ENCODE measurements at regions not wholly inside any gene's neighbourhood (a gene's known extent, or its start where the extent isn't known, plus 50 kb on each side); places are given as distances from the start of the nearest gene placed in this dataset.

- no peak overlapping the region for H3K4me3 ChIP-seq (ENCODE audit: low read length)
- no peaks in the 10 kb centered on the region for H3K27me3 ChIP-seq (ENCODE audit: control insufficient read depth, insufficient read depth, low read length, poor library complexity, severe bottlenecking)
- WGBS, 2 experiments (ENCODE audit: insufficient coverage in 1 of 2, insufficient read length in 1 of 2) = 90 to 100% methylated on average over 1 of the region's 1 CpG
- H3K9me3 Mint-ChIP-seq = peaks cover 5% of the 10 kb centered on the region
- H3K4me1 Mint-ChIP-seq = peaks cover 4% of the 10 kb centered on the region
- H3K4me3 Mint-ChIP-seq = no peak overlapping the region
- DNase-seq = no peak
- no peaks in the 10 kb centered on the region for H3K9me3 ChIP-seq (ENCODE audit: control insufficient read depth, low read length)
- no peaks in the 10 kb centered on the region for H3K36me3 ChIP-seq (ENCODE audit: control insufficient read depth, insufficient read depth, low read length)
- H3K27ac ChIP-seq (ENCODE audit: low read depth, low read length) = no peak overlapping the region
- no peak for TF ChIP-seq CTCF (conservative IDR thresholded peaks at IDR 0.05)
- no peaks in the 10 kb centered on the region for H3K4me1 ChIP-seq (ENCODE audit: control insufficient read depth, insufficient read depth, low read length)
- no peak overlapping the region for H3K9ac ChIP-seq (ENCODE audit: extremely low read depth, low read length, poor library complexity, severe bottlenecking)
- no peaks in the 10 kb centered on the region for H3K27me3 Mint-ChIP-seq (ENCODE audit: insufficient read depth)
- no peaks in the 10 kb centered on the region for H3K36me3 Mint-ChIP-seq (ENCODE audit: low read depth)
- H3K27ac Mint-ChIP-seq = no peak overlapping the region
Observed at GRCh38 chr7:94738071-94738470, 82.1 kb upstream of the SGCE start.

DNA sequence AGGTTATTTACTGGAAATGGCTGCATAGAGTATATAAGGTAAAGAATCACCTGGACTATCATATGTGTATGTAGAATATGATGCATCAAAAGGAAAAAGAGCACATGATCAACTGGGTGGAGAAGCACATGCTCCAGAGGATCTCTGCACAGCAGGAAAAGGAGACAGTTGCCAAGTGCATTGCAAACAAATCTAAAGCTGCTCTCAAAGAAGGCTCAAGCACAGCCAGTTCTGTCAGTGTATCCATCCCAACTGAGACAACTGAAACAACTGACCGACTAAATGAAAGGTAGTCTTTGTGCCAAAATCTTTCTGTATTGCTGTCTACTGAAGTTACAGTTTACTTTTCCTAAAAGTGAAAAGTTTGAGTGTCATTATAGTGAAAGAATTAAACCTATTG, 83.2 kb upstream of the SGCE start:
- Histone ChIP-seq H3K4me3 (ENCODE audit: low read length) (no peak overlapping the region), H3K27ac (ENCODE audit: low read depth, low read length) (no peak overlapping the region), H3K27me3 (ENCODE audit: control insufficient read depth, insufficient read depth, low read length, poor library complexity, severe bottlenecking) (no peaks in the 10 kb centered on the region), H3K9me3 (ENCODE audit: control insufficient read depth, low read length) (no peaks in the 10 kb centered on the region), H3K9ac (ENCODE audit: extremely low read depth, low read length, poor library complexity, severe bottlenecking) (no peak overlapping the region), H3K36me3 (ENCODE audit: control insufficient read depth, insufficient read depth, low read length) (no peaks in the 10 kb centered on the region), H3K4me1 (ENCODE audit: control insufficient read depth, insufficient read depth, low read length) (no peaks in the 10 kb centered on the region)
- WGBS, 2 experiments (ENCODE audit: insufficient coverage in 1 of 2, insufficient read length in 1 of 2) = 78 to 97% methylated on average over 1 of the region's 1 CpG
- H3K36me3 Mint-ChIP-seq (ENCODE audit: low read depth) = no peaks in the 10 kb centered on the region
- peaks cover 5% of the 10 kb centered on the region for H3K9me3 Mint-ChIP-seq
- no peak overlapping the region for H3K27ac Mint-ChIP-seq
- no peak for DNase-seq
- H3K27me3 Mint-ChIP-seq (ENCODE audit: insufficient read depth) = no peaks in the 10 kb centered on the region
- TF ChIP-seq CTCF (conservative IDR thresholded peaks at IDR 0.05) = no peak
- no peak overlapping the region for H3K4me3 Mint-ChIP-seq
- peaks cover 4% of the 10 kb centered on the region for H3K4me1 Mint-ChIP-seq

- no peaks in the 10 kb centered on the region for H3K4me1 ChIP-seq (ENCODE audit: control insufficient read depth, insufficient read depth, low read length)
- no peaks in the 10 kb centered on the region for H3K27me3 ChIP-seq (ENCODE audit: control insufficient read depth, insufficient read depth, low read length, poor library complexity, severe bottlenecking)
- H3K4me3 ChIP-seq (ENCODE audit: low read length) = no peak overlapping the region
- no peaks in the 10 kb centered on the region for H3K36me3 ChIP-seq (ENCODE audit: control insufficient read depth, insufficient read depth, low read length)
- H3K9ac ChIP-seq (ENCODE audit: extremely low read depth, low read length, poor library complexity, severe bottlenecking) = no peak overlapping the region
- no peak for DNase-seq
- peaks cover 4% of the 10 kb centered on the region for H3K4me1 Mint-ChIP-seq
- H3K4me3 Mint-ChIP-seq = no peak overlapping the region
- H3K9me3 Mint-ChIP-seq = no peaks in the 10 kb centered on the region
- H3K27ac ChIP-seq (ENCODE audit: low read depth, low read length) = no peak overlapping the region
- TF ChIP-seq CTCF (conservative IDR thresholded peaks at IDR 0.05) = no peak
- peaks cover 2% of the 10 kb centered on the region for H3K27me3 Mint-ChIP-seq (ENCODE audit: insufficient read depth)
- no peak overlapping the region for H3K27ac Mint-ChIP-seq
- no peaks in the 10 kb centered on the region for H3K36me3 Mint-ChIP-seq (ENCODE audit: low read depth)
- no peaks in the 10 kb centered on the region for H3K9me3 ChIP-seq (ENCODE audit: control insufficient read depth, low read length)
Observed at GRCh38 chr7:94740509-94740908, 84.6 kb upstream of the SGCE start.

All from endodermal cell (in vitro differentiated cells).